Stomach (tissue), 8 donors: ENCODE measurements at regions not wholly inside any gene's neighbourhood (a gene's known extent, or its start where the extent isn't known, plus 50 kb on each side); places are given as distances from the start of the nearest gene placed in this dataset.

ENCODE experiments used
- DNase-seq, 2 donors: peaks; one replicate each; pipeline versions ENCODE4 v3.0.0 to v3.0.0-alpha.2; 2013 to 2019
- H3K27ac ChIP-seq, 5 donors: fragments of 200-600 bp in 4 of 5; sonication (generic) in 4 of 5; one replicate each; pipeline ENCODE4 v1.5.1; 2013 to 2019; ENCODE audit warnings: mild to moderate bottlenecking in 1 of 5, moderate library complexity in 1 of 5
- H3K27me3 ChIP-seq, 3 donors: fragments of 200-600 bp; sonication (generic); one replicate each; pipeline ENCODE4 v1.5.1; 2017 to 2019; ENCODE audit warnings: mixed run types in 1 of 3
- H3K36me3 ChIP-seq, 4 donors: fragments of 200-600 bp; sonication (generic); 1 replicate in 3 of 4; 2 replicates in 1 of 4; pipeline ENCODE4 v1.5.1; 2016 to 2019
- H3K4me1 ChIP-seq, 4 donors: fragments of 200-600 bp; sonication (generic); one replicate each; pipeline ENCODE4 v1.5.1; 2016 to 2019
- H3K4me3 ChIP-seq, 4 donors: fragments of 200-600 bp; sonication (generic) in 3 of 4; one replicate each; pipeline ENCODE4 v1.5.1; 2016 to 2019; ENCODE audit warnings: mild to moderate bottlenecking in 1 of 4
- H3K9me3 ChIP-seq, 4 donors: fragments of 200-600 bp; sonication (generic); one replicate each; pipeline ENCODE4 v1.5.1; 2016 to 2019
- CTCF ChIP-seq, 7 experiments: fragments of 450-650 bp in 4 of 7; fragments of 200-600 bp in 3 of 7; sonication (generic) in 3 of 7; IDR thresholded peaks; one replicate each; pipeline ENCODE4 v1.5.1; 2016 to 2019; ENCODE audit warnings: antibody characterized with exemption in 7 of 7, control low read depth in 2 of 7, mild to moderate bottlenecking in 1 of 7
- EP300 ChIP-seq: sonication (generic); formaldehyde crosslinking; IDR thresholded peaks from one replicate; pipeline ENCODE4 v1.6.1; 2017; ENCODE audit warnings: antibody characterized with exemption
- POLR2A ChIP-seq, 4 donors: fragments of 450-650 bp; IDR thresholded peaks; one replicate each; pipeline ENCODE4 v1.6.1; 2016; ENCODE audit warnings: antibody characterized with exemption in 4 of 4, control low read depth in 2 of 4, mild to moderate bottlenecking in 1 of 4, moderate library complexity in 1 of 4
- POLR2AphosphoS5 ChIP-seq, 3 donors: sonication (generic); formaldehyde crosslinking; IDR thresholded peaks; one replicate each; pipeline ENCODE4 v1.6.1; 2016; ENCODE audit warnings: antibody characterized with exemption in 3 of 3
- WGBS, 5 donors: extraction: QIAGEN DNeasy Blood & Tissue Kit in 3 of 5; methylation state at CpG; one replicate each; pipeline versions ENCODE4 v1.1.5 to v1.1.7; 2013 to 2018; 5-methylcytosine and 5-hydroxymethylcytosine counted together
- intact Hi-C: fragments of 100-400 bp; cut with DNase I; formaldehyde crosslinking; loops from one replicate; pipeline ENCODE4 v1.15.1; 2023; ENCODE audit warnings: low total_unique reads
- donor health status: healthy with polysubstance abuse.
- donor health status: Bipolar disorder and iron deficiency.
- donor health status: healthy.

DNA sequence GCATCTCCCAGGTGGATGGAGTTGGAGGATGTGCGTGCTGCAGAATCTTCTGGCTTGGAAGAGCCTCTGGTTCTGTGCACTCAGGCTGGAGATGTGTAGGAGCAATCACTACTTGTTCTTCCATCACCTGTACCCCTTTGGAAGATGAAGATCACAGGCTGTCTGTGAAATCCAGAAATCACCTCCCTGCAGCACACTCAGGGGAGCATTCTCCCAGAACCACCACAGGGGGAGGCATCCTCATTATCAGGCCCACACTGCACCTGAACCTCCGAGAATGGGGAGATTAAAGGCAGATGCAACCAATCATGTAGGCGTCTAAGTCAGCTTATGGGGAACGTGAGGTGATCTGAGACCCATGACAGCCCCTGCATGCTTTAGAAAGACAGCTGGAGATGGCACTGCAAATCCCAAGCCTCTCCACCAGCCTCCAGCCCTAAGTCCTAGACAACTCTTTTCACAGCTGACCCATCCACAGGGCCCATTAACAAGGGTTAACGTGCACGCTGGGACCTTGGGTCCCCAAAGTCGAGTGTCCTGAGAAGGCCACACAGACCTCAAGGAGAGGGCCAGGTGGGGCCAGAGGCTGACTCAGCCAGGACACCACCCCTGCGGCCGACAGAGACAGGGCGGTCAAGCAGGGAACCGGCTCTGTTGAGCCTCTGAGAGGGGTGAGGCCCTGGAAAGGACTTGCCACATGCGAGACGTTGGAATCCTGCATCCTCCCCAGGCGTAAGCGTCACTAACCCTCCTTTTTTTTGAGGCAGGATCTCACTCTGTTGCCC, 314.9 kb downstream of the EIPR1 start:
- Histone ChIP-seq H3K4me1 (no peaks in the 10 kb centered on the region), H3K36me3 (no peaks in the 10 kb centered on the region), H3K9me3 (no peaks in the 10 kb centered on the region), H3K4me3 (no peak overlapping the region), H3K27me3 (peaks cover 0 to 5% (median 0%) of the 10 kb centered on the region in 3 donors), H3K27ac (no peak overlapping the region)
- 82 to 86% (median 84%) methylated on average over 12 to 15 of the region's 15 CpGs for WGBS, 5 donors
- DNase-seq = no peak
- TF ChIP-seq POLR2A (IDR thresholded peaks at IDR 0.05) (no peak), CTCF (IDR thresholded peaks at IDR 0.05) (no peak), EP300 (no peak)
- intact Hi-C loops = no loop called here

DNA sequence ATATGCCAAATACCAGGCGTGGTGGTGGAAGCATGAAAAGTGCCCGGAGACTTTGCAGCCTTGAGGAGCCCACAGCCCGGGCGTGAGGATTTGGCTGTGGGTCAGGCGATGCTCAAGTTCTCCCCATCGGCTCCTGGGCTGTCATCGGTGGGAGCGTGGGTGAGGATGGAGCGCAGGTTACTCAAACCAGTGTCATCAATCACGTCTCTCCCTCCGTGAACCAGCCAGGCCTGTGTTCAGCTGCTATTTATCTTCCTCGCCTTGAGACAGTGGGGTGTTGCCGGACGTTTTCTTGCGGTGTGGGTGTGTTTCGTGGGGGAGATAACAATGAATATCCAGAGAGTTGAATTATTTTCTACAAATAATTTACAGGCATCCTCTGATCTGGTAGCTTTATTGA, 317.6 kb downstream of the EIPR1 start:
- 58 to 73% (median 70%) methylated on average over 16 of the region's 16 CpGs for WGBS, 5 donors

GRCh38 chr2:3059141-3059925, 318.3 kb downstream of the EIPR1 start:
- Histone ChIP-seq H3K4me1 (no peaks in the 10 kb centered on the region), H3K36me3 (no peaks in the 10 kb centered on the region), H3K27ac (no peak overlapping the region), H3K4me3 (no peak overlapping the region), H3K9me3 (peaks cover 0 to 5% (median 1%) of the 10 kb centered on the region in 4 donors), H3K27me3 (peaks cover 0 to 5% (median 0%) of the 10 kb centered on the region in 3 donors)
- no peak for DNase-seq
- no peak for TF ChIP-seq POLR2AphosphoS5 (IDR thresholded peaks at IDR 0.05)
- no peak for TF ChIP-seq POLR2A (IDR thresholded peaks at IDR 0.05)
- no peak for TF ChIP-seq EP300
- TF ChIP-seq CTCF (IDR thresholded peaks at IDR 0.05) = no peak
- 75 to 85% (median 78%) methylated on average over 37 of the region's 37 CpGs for WGBS, 5 donors
- intact Hi-C loops = no loop called here

More for the DNA sequence above, 317.6 kb downstream of the EIPR1 start:
- intact Hi-C loops = no loop called here
- H3K27ac ChIP-seq = no peak overlapping the region
- H3K9me3 ChIP-seq = peaks cover 0 to 5% (median 1%) of the 10 kb centered on the region in 4 donors
- H3K4me1 ChIP-seq = no peaks in the 10 kb centered on the region
- H3K27me3 ChIP-seq = peaks cover 0 to 5% (median 0%) of the 10 kb centered on the region in 3 donors
- H3K36me3 ChIP-seq = no peaks in the 10 kb centered on the region
- H3K4me3 ChIP-seq = no peak overlapping the region
- no peak for TF ChIP-seq POLR2AphosphoS5 (IDR thresholded peaks at IDR 0.05)
- TF ChIP-seq EP300 = no peak
- no peak for TF ChIP-seq CTCF (IDR thresholded peaks at IDR 0.05)
- no peak for TF ChIP-seq POLR2A (IDR thresholded peaks at IDR 0.05)
- no peak for DNase-seq

DNA sequence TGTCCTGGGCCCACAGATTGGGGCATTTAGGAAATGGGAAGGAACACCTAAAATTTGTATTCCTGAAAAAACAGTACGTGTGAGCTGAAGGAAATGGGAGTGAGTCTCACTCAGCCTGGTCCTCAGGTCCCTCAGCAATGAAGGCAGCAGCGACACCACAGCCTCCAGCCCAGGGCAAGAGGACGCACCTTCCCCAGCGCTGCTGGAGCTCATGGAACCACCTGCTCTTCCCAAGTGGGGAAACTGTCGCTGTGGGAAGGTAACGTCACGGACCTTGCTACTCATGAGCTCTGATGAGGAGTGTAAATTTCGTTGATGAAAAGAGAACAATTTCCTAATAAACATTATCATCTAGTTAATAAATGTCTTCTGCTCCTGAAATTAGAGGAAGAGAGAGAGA, 323.6 kb downstream of the EIPR1 start:
- H3K27ac ChIP-seq = no peak overlapping the region
- peaks cover 0 to 5% (median 1%) of the 10 kb centered on the region in 4 donors for H3K9me3 ChIP-seq
- TF ChIP-seq CTCF (IDR thresholded peaks at IDR 0.05) = no peak
- no peak for TF ChIP-seq EP300
- no peak for TF ChIP-seq POLR2A (IDR thresholded peaks at IDR 0.05)
- TF ChIP-seq POLR2AphosphoS5 (IDR thresholded peaks at IDR 0.05) = no peak
- H3K27me3 ChIP-seq = no peaks in the 10 kb centered on the region
- 73 to 88% (median 84%) methylated on average over 8 of the region's 8 CpGs for WGBS, 5 donors
- H3K4me1 ChIP-seq = no peaks in the 10 kb centered on the region
- H3K4me3 ChIP-seq = no peak overlapping the region
- H3K36me3 ChIP-seq = no peaks in the 10 kb centered on the region
- intact Hi-C loops = no loop called here
- DNase-seq = no peak
